GM19438 (cell line): ENCODE measurements at regions not wholly inside any gene's neighbourhood (a gene's known extent, or its start where the extent isn't known, plus 50 kb on each side); places are given as distances from the start of the nearest gene placed in this dataset.
"Not testable (repeated sequence)": the region's sequence is repeated elsewhere in the genome, so short reads cannot be mapped to it uniquely, and the experiment has no call there.

Experiments used
- ATAC-seq: cut with Tn5 transposase; IDR thresholded peaks from one replicate; pipeline ENCODE4 v1.9.1; 2021; ENCODE audit warnings: low read depth; ENCODE audit not compliant: unreplicated experiment

DNA sequence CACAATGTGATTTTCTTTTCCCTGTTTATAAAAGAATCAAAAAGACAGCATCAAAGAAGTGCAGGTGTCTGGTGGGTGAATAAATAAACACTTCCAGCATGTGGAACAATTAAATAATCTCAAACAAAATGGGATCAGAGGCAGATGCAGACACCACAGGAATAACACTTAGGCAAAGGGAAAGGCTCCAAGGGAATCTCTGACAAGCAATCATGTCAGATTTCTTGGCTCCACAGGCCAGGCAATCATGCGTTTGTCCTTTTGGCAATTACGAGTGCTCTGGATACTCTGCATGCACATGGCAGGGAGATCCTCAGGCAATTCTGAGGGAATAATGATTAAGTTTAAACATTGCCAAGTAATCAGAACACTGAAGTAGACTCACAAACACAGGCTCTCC is 403.5 kb upstream of the LUZP2 start:
- ATAC-seq: no peak

GRCh38 chr11:24108609-24109008 is 388.2 kb upstream of the LUZP2 start:
- no peak for ATAC-seq

DNA sequence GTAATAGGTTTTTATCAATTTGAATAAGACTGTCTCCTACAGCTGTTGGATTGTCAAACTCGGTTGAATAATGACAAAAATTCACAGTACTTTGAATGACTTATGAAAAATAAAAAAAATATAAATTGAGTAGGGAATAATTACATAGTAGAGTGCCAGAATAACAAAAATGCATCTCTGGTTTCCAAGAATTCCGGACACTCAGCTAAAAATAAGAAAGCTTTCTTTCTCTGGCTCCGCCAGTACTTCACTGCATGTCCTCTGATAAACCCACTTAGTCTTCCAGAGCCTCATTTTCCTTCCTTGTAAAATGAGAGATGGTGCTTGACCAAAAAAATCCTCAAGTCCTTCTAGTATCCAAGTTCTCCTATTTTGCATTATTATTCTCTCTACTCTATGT is 374.6 kb upstream of the LUZP2 start:
- ATAC-seq: no peak

DNA sequence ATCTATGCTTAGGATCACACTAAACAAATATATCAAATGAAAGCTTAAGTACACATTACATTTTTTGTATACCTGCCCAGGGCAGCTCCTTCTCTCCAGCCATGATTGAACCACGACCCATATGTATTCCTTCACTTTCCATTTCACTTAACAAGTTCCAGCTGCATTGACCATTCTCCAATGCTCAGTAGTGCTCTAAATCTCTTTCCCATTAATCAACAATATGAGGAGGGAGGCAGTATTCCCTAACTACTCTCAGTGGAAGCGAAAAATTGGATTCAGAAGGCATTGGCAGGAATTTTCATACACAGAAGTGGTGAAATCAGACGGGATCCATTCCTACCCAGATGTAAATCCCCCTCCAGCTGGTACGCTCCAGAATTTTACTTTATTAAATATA is 372.0 kb upstream of the LUZP2 start:
- ATAC-seq: no peak

DNA sequence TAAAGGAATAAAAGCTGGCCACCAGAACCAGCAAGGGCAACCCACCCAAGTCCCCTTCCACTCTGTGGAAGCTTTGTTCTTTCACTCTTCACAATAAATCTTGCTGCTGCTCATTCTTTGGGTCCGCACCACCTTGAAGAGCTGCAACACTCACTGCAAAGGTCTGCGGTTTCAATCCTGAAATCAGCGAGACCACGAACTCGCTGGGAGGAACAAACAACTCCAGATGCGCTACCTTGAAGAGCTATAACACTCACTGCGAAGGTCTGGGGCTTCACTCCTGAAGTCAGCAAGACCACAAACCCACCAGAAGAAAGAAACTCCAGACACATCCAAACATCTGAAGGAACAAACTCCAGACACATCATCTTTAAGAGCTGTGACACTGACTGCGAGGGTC is 365.2 kb upstream of the LUZP2 start:
- ATAC-seq: no peak

DNA sequence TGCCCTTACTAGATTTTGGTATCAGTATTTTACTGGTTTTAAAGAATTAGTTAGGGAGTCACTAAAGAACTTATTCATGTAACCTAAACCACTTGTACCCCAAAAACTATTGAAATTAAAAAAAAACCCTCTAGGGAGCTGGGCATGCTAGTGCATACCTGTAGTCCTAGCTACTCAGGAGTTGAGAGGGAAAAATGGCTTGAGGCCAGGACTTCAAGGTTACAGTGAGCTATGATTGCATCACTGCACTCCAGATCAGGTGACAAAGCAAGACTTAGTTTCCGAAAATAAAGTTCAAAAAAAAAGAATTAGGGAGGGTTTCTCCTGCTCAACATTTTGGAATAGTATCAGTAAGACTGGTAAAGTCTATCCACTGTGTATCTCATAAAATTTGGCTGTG is 364.4 kb upstream of the LUZP2 start:
- ATAC-seq: no peak

DNA sequence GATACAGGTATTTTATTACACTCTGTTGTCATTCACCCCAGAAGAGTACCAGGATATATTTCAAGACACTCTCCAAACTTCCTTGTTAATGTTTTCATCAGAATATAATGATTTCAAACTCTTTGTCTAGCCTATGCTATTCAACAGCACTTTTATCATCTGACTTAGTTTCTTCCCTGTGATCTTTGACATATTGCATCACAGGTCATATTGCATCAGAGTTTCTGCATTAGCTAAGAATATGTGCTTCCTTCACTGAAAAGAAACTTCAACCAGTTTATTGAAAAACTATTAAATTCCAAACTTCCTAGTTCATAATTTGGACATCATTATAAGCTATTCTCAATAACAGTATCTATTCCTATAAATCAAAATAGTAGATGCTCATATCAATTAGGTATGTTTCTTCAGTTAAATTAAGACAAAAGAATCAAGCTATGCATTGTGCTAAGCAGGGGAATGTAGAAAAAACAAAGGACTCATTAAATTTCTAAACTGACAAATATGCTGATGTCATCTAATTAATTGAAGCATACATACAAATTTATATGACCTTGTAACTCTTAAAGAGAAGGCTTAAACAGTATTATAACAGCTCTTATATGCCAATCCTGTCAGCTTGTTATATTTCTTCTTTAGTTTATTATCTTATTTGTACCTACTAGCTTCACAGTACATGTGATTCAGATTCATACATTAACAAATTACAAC is 361.8 kb upstream of the LUZP2 start:
- no peak for ATAC-seq

DNA sequence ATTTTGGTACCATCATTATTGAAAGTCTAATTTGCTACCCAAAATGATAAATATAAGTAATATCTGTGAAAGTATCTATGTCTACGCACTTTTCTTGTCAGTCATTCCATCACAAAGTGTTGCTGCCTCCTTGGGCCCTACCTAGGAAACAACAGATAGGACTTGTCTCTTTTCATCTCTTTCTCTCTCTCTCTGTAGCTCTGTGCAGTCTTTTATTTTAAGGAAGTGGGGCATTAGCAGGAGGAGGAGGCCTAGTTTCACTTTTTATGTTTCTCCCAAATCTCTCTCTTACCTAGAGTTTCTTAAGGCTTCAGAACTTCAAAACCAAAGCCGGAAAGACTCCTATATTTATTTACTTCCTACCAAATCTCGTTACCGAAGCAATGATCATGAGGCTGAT is 354.8 kb upstream of the LUZP2 start:
- no peak for ATAC-seq

GRCh38 chr11:24145411-24145810 is 351.4 kb upstream of the LUZP2 start:
- ATAC-seq: no peak

DNA sequence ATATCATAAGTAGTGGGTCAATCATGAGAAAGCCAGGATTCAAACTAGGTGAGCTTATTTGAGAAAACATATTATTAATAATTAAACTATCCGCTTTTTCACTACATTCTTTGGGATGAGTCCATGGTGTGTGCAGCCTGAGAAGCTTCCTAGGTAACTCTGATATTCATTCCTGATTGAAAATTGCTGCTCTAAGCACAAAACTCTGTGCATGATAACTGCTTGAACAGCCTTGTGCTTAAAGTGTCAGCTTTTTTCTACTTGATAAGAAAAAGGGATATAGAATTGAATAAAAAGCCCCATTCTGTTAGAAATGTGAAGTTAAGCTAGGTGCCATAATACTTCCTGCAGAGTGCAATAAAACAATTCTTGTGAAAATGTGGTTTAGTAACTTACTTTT is 343.5 kb upstream of the LUZP2 start:
- ATAC-seq: no peak

DNA sequence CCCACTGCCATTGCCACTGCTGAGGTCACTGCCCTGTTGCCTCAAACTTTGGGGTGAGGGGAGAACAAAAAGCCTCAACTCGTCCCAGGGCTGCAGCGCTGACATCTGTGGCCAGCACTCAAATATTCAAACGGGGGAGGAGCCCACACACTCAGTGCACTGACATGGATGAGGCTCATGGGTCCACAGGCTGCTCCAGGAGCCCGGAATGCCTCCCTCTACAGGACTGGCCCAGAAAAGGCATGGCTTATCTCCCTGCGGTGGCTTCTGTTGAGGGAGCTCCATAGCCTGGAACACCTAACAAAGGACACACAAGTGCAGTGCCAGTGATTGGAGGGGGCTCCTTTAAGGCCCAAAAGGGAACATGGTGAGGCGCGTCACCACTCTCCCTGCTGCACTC is 341.1 kb upstream of the LUZP2 start:
- no peak for ATAC-seq

GRCh38 chr11:24157316-24157715 is 339.5 kb upstream of the LUZP2 start:
- ATAC-seq: no peak

DNA sequence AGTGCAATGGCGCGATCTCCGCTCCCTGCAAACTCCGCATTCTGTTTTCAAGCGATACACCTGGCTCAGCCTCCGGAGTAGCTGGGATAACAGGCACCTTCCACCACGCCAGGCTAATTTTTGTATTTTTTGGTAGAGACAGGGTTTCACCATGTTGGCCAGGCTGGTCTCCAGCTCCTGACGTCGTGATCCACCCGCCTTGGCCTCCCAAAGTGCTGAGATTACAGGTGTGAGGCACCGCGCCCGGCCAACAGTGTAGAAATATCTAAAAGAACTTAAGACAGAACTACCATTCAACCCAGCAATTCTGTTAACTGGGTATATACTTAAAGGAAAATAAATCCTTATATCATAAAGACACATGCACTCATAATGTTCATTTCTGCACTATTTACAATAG is 335.3 kb upstream of the LUZP2 start:
- no peak for ATAC-seq

GRCh38 chr11:24163146-24163545 is 333.7 kb upstream of the LUZP2 start:
- ATAC-seq: no peak

DNA sequence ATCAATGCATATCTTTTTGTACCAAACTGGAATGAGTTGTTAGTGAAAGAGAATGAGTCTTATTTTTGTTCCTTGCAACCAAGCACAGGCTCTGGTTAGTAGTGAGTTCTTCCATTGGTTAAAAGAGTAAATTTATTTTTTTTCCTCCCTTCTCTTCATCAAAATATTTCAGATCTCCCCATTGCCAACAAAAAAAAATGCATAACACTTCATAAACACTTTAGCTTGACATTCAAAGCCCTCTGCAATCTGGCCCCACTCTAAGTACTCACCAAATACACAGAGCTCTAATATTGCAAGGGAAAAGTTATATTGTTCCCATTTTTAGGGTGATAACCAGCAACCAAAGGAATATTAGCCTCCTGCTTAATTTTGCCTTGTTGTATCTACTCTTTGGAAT is 333.0 kb upstream of the LUZP2 start:
- ATAC-seq: no peak

- no peak for ATAC-seq
Measured at GRCh38 chr11:24171869-24172268, 325.0 kb upstream of the LUZP2 start.

DNA sequence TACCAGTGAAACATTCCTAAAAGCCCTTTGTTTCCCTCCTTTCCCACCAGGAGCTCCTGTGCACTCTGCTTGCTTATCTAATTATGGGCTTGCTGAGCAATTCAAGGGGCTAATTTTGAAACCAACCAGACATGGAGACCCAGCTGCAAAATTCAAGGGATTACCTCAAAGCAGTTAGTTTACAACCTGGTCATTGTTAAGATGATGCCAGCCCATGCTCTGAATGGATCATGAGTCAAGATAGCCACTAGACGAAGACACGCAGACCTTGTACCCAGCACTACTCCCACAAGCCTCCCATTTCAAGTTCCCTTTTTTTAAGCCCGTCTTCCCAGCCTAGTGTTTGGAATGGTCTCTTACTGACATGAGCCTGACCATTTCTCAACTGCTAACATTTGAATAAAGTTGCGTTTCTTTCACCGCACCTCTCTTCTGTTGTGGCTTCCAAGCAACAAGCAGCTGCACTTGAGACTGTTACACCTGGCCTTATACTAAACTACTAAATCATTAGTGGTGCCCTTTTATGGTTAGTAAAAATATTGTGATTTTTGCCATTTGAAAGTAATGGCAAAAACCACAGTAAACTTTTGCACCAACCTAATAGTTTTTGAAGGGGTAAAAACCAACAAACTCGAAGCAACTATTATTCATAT is 315.3 kb upstream of the LUZP2 start:
- ATAC-seq: no peak

- ATAC-seq: not testable (repeated sequence)
Measured at GRCh38 chr11:24185535-24185934, 311.3 kb upstream of the LUZP2 start.

DNA sequence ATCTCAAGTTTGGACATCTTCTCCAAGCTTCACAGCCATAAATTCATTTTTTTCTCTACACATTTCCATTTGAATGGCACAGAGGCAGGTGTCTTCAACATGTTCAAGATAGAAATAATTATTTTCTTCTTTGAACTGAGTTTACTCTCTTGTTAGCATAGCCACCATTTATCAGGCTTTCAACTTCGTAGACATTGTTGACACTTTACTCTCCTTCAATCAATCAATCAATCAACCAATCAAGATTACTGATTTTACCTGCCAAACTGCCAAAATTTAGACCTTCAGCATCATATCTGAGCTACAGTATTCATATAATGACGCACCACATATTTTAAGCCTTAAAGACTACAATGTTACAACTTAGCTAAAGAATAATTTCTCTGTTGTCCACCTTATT is 300.1 kb upstream of the LUZP2 start:
- no peak for ATAC-seq

- ATAC-seq: no peak
Measured at GRCh38 chr11:24198481-24198880, 298.4 kb upstream of the LUZP2 start.

GRCh38 chr11:24199461-24199860 is 297.4 kb upstream of the LUZP2 start:
- ATAC-seq: no peak

DNA sequence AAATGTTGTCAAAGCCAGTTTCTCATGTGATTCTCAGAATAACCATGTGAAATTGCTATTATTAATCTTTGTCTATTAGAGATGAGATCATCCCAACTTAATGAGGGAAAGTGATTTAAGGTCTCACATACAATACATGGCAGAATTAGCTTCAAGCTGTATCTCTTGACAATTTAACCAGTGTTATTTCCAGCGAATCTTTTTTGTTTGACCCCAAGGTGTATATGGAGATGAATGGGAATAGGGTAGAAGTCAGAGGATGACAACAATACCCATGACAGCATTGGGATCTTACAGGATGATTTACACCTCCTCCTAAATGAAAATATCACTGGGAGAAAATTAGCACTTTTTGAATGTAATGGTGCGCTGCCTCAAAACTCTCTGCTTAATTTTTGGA is 290.8 kb upstream of the LUZP2 start:
- ATAC-seq: no peak

- ATAC-seq: no peak
Measured at GRCh38 chr11:24206511-24206910, 290.3 kb upstream of the LUZP2 start.
